Right lobe of liver (tissue), 4 donors: ENCODE measurements at regions not wholly inside any gene's neighbourhood (a gene's known extent, or its start where the extent isn't known, plus 50 kb on each side); places are given as distances from the start of the nearest gene placed in this dataset.

Source experiments
- CTCF ChIP-seq, 4 donors: fragments of 200-600 bp in 3 of 4; fragments of 450-650 bp in 1 of 4; IDR thresholded peaks; one replicate each; pipeline versions ENCODE4 v1.5.1 to v1.8.0; 2016 to 2022; ENCODE audit warnings: antibody characterized with exemption in 4 of 4, mild to moderate bottlenecking in 2 of 4
- POLR2A ChIP-seq: fragments of 450-650 bp; IDR thresholded peaks from one replicate; pipeline ENCODE4 v1.6.1; 2017; ENCODE audit warnings: antibody characterized with exemption, mild to moderate bottlenecking
- donor health status: DM: no; HTN: no; CAD: no.
- donor health status: DM: no; HTN: no; CAD: no.
- donor health status: DM: no; HTN: yes; CAD: no.

GRCh38 chr3:180341516-180341915 lies 260.4 kb upstream of the TTC14 start:
- TF ChIP-seq POLR2A, result no peak
- TF ChIP-seq CTCF (IDR thresholded peaks at IDR 0.05), result no peak
